SK-N-SH treated with all-trans-retinoic acid at 6 μM for 48 hours (cell line): ENCODE measurements at regions not wholly inside any gene's neighbourhood (a gene's known extent, or its start where the extent isn't known, plus 50 kb on each side); places are given as distances from the start of the nearest gene placed in this dataset.
"Not testable (repeated sequence)": the region's sequence is repeated elsewhere in the genome, so short reads cannot be mapped to it uniquely, and the experiment has no call there.

Experiments
- ATAC-seq: fragments of 200-7000 bp; cut with Tn5 transposase; 3 replicates; pipeline ENCODE4 v1.9.1; 2020; ENCODE audit warnings: mild to moderate bottlenecking, moderate library complexity
- BACH2 ChIP-seq: fragments of 250-450 bp; sonication (Bioruptor Pico); IDR thresholded peaks from 2 replicates; pipeline ENCODE4 v1.9.0; 2021; ENCODE audit warnings: mild to moderate bottlenecking, borderline replicate concordance
- CSDC2 ChIP-seq: fragments of 250-450 bp; sonication (Bioruptor Pico); IDR thresholded peaks from 2 replicates; pipeline ENCODE4 v1.5.0; 2020; ENCODE audit warnings: mild to moderate bottlenecking, moderate library complexity
- CSRNP3 ChIP-seq: fragments of 250-450 bp; sonication (Bioruptor Pico); IDR thresholded peaks from 2 replicates; pipeline ENCODE4 v1.5.1; 2021; ENCODE audit warnings: mild to moderate bottlenecking, moderate library complexity
- ESRRG ChIP-seq: fragments of 250-450 bp; sonication (Bioruptor Pico); IDR thresholded peaks from 2 replicates; pipeline ENCODE4 v1.6.1; 2021; ENCODE audit warnings: mild to moderate bottlenecking
- GLIS3 ChIP-seq: fragments of 250-450 bp; sonication (Bioruptor Pico); IDR thresholded peaks from 2 replicates; pipeline ENCODE4 v1.5.0; 2020; ENCODE audit warnings: mild to moderate bottlenecking, moderate library complexity
- ISL1 ChIP-seq: fragments of 250-450 bp; sonication (Bioruptor Pico); IDR thresholded peaks from 2 replicates; pipeline ENCODE4 v2.1.2; 2022; ENCODE audit warnings: mild to moderate bottlenecking, moderate library complexity
- PATZ1 ChIP-seq: fragments of 250-450 bp; sonication (Bioruptor Pico); IDR thresholded peaks from 2 replicates; pipeline ENCODE4 v1.8.0; 2020; ENCODE audit warnings: mild to moderate bottlenecking, moderate library complexity, borderline replicate concordance
- PPARA ChIP-seq: fragments of 250-450 bp; sonication (Bioruptor Pico); IDR thresholded peaks from 2 replicates; pipeline ENCODE4 v1.5.0; 2020; ENCODE audit warnings: mild to moderate bottlenecking, borderline replicate concordance
- RARB ChIP-seq: fragments of 250-450 bp; sonication (Bioruptor Pico); IDR thresholded peaks from 2 replicates; pipeline ENCODE4 v1.8.0; 2021; ENCODE audit warnings: mild to moderate bottlenecking, moderate library complexity
- SNAI2 ChIP-seq: fragments of 250-450 bp; sonication (Bioruptor Pico); IDR thresholded peaks from 2 replicates; pipeline ENCODE4 v1.5.0; 2020; ENCODE audit warnings: mild to moderate bottlenecking, moderate library complexity
- TCF4 ChIP-seq: fragments of 250-450 bp; sonication (Bioruptor Pico); IDR thresholded peaks from 2 replicates; pipeline ENCODE4 v1.8.0; 2021; ENCODE audit warnings: mild to moderate bottlenecking, moderate library complexity, borderline replicate concordance
- TOX ChIP-seq: fragments of 250-450 bp; sonication (Bioruptor Pico); IDR thresholded peaks from 2 replicates; pipeline ENCODE4 v1.8.0; 2021; ENCODE audit warnings: mild to moderate bottlenecking, moderate library complexity, borderline replicate concordance
- TSHZ2 ChIP-seq: fragments of 250-450 bp; sonication (Bioruptor Pico); IDR thresholded peaks from 2 replicates; pipeline ENCODE4 v1.5.0; 2020; ENCODE audit warnings: mild to moderate bottlenecking, moderate library complexity
- ZC3H10 ChIP-seq: fragments of 250-450 bp; sonication (Bioruptor Pico); IDR thresholded peaks from 2 replicates; pipeline ENCODE4 v1.5.1; 2021; ENCODE audit warnings: mild to moderate bottlenecking, moderate library complexity
- ZFP3 ChIP-seq: fragments of 250-450 bp; sonication (Bioruptor Pico); IDR thresholded peaks from 2 replicates; pipeline ENCODE4 v1.5.0; 2020; ENCODE audit warnings: mild to moderate bottlenecking, moderate library complexity
- ZFP30 ChIP-seq: fragments of 450-650 bp; formaldehyde crosslinking; IDR thresholded peaks from 2 replicates; pipeline ENCODE4 v1.5.0; 2022; ENCODE audit warnings: mild to moderate bottlenecking, moderate library complexity
- ZNF565 ChIP-seq: fragments of 450-650 bp; formaldehyde crosslinking; conservative IDR thresholded peaks from 2 replicates; pipeline ENCODE4 v1.5.0; 2020; ENCODE audit warnings: low read depth, mild to moderate bottlenecking, moderate library complexity
- ZNF70 ChIP-seq: fragments of 450-650 bp; formaldehyde crosslinking; IDR thresholded peaks from 2 replicates; pipeline ENCODE4 v1.5.0; 2020; ENCODE audit warnings: mild to moderate bottlenecking, moderate library complexity
- ZNF8 ChIP-seq: fragments of 450-650 bp; formaldehyde crosslinking; IDR thresholded peaks from 2 replicates; pipeline ENCODE4 v1.5.0; 2020; ENCODE audit warnings: mild to moderate bottlenecking, moderate library complexity
- TF ChIP-seq, protein P1 (sequence below): fragments of 250-450 bp; sonication (Bioruptor Pico); IDR thresholded peaks from 2 replicates; pipeline ENCODE4 v1.8.0; 2021; ENCODE audit warnings: low read depth, mild to moderate bottlenecking, moderate library complexity, borderline replicate concordance

DNA sequence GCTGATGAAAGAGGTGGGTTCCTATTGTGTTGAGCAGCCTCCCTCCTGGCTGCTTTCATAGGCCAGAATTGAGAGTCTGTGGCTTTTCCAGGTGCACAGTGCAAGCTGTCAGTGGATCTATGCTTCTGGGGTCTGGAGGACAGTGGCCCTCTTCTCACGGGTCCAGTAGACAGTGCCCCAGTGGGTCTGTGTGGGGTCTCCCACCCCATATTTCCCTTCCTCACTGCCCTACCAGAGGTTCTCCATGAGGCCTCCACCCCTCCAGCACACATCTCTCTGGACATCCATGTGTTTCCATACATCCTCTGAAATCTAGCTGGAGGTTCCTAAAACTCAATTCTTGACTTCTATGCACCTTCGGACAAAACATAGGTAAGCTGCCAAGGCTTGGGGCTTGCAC lies 201.2 kb downstream of the FAM43A start:
- no peak for ATAC-seq
- no peak for TF ChIP-seq ZNF565 (CRISPR knock-in tag)
- no peak for TF ChIP-seq ESRRG (CRISPR knock-in tag)
- no peak for TF ChIP-seq ZFP30 (CRISPR knock-in tag)
- no peak for TF ChIP-seq TCF4 (CRISPR knock-in tag)
- no peak for TF ChIP-seq SNAI2
- no peak for TF ChIP-seq TOX
- TF ChIP-seq CSRNP3 (CRISPR knock-in tag), result no peak
- TF ChIP-seq ZNF70 (CRISPR knock-in tag), result no peak
- TF ChIP-seq RARB (CRISPR knock-in tag), result no peak
- TF ChIP-seq PATZ1 (CRISPR knock-in tag), result no peak
- TF ChIP-seq, all 23 proteins: peak for 0

GRCh38 chr3:194888062-194888461 lies 202.4 kb downstream of the FAM43A start:
- not testable (repeated sequence) for ATAC-seq

- TF ChIP-seq ZC3H10 (CRISPR knock-in tag), result no peak
- TF ChIP-seq BACH2 (CRISPR knock-in tag), result no peak
- TF ChIP-seq ZFP30 (CRISPR knock-in tag), result no peak
- no peak for TF ChIP-seq TCF4 (CRISPR knock-in tag)
- TF ChIP-seq, protein P1, sequence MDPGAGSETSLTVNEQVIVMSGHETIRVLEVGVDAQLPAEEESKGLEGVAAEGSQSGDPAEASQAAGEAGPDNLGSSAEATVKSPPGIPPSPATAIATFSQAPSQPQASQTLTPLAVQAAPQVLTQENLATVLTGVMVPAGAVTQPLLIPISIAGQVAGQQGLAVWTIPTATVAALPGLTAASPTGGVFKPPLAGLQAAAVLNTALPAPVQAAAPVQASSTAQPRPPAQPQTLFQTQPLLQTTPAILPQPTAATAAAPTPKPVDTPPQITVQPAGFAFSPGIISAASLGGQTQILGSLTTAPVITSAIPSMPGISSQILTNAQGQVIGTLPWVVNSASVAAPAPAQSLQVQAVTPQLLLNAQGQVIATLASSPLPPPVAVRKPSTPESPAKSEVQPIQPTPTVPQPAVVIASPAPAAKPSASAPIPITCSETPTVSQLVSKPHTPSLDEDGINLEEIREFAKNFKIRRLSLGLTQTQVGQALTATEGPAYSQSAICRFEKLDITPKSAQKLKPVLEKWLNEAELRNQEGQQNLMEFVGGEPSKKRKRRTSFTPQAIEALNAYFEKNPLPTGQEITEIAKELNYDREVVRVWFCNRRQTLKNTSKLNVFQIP (CRISPR knock-in tag), result no peak
- TF ChIP-seq ZNF70 (CRISPR knock-in tag), result no peak
- TF ChIP-seq RARB (CRISPR knock-in tag), result no peak
- no peak for TF ChIP-seq CSRNP3 (CRISPR knock-in tag)
- no peak for TF ChIP-seq SNAI2
- TF ChIP-seq, all 23 proteins: peak for 0
- no peak for ATAC-seq
Measured at GRCh38 chr3:194888916-194889315, 203.2 kb downstream of the FAM43A start.

DNA sequence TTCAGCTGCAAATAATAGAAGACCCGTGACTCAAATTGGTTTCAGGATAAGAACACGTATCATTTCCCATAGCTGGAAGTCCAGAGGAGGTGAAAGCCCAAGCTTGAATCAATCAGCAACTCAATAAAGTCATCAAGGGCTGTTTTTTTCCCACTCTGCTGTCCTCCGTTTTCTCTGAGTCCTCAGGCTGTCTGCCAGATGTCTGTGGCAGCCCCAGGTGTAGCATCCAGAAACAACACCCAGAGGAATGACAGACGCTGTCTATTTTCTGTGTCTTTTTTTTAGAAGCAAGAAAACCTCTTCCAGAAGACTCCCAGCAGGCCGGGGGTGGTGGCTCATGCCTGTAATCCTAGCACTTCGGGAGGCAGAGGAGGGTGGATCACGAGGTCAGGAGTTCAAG lies 204.4 kb downstream of the FAM43A start:
- ATAC-seq, result no peak
- TF ChIP-seq TCF4 (CRISPR knock-in tag) (no peak), ZFP30 (CRISPR knock-in tag) (no peak), SNAI2 (no peak), PATZ1 (CRISPR knock-in tag) (no peak), ZNF70 (CRISPR knock-in tag) (no peak), CSDC2 (no peak), PPARA (CRISPR knock-in tag) (no peak), TOX (no peak), ZFP3 (CRISPR knock-in tag) (no peak), GLIS3 (CRISPR knock-in tag) (no peak), TSHZ2 (no peak), ISL1 (CRISPR knock-in tag) (no peak), CSRNP3 (CRISPR knock-in tag) (no peak), RARB (CRISPR knock-in tag) (no peak), ESRRG (CRISPR knock-in tag) (no peak), ZNF8 (CRISPR knock-in tag) (no peak)
- TF ChIP-seq, protein P1 (CRISPR knock-in tag), result no peak
